ENCODE measurements at regions not wholly inside any gene's neighbourhood (a gene's known extent, or its start where the extent isn't known, plus 50 kb on each side); places are given as distances from the start of the nearest gene placed in this dataset.

GRCh38 chr15:59841036-59841435 lies 151.9 kb upstream of the BNIP2 start:
- DNase-seq: no peak
- no peak overlapping the region for H3K4me3 ChIP-seq
- peaks cover 0 to 27% (median 0%) of the 10 kb centered on the region in 7 donors for H3K27me3 ChIP-seq (replicated peaks in 1 of 7)
- H3K9me3 ChIP-seq: no peaks in the 10 kb centered on the region
- intact Hi-C loops (cut with DNase I; ENCODE audit: low total_unique reads): no loop called here
- 82 to 91% (median 90%) methylated on average over 4 of the region's 4 CpGs for WGBS, 5 donors
- H3K36me3 ChIP-seq: no peaks in the 10 kb centered on the region
- no peak for TF ChIP-seq POLR2A (IDR thresholded peaks at IDR 0.05)
- TF ChIP-seq, protein P1, sequence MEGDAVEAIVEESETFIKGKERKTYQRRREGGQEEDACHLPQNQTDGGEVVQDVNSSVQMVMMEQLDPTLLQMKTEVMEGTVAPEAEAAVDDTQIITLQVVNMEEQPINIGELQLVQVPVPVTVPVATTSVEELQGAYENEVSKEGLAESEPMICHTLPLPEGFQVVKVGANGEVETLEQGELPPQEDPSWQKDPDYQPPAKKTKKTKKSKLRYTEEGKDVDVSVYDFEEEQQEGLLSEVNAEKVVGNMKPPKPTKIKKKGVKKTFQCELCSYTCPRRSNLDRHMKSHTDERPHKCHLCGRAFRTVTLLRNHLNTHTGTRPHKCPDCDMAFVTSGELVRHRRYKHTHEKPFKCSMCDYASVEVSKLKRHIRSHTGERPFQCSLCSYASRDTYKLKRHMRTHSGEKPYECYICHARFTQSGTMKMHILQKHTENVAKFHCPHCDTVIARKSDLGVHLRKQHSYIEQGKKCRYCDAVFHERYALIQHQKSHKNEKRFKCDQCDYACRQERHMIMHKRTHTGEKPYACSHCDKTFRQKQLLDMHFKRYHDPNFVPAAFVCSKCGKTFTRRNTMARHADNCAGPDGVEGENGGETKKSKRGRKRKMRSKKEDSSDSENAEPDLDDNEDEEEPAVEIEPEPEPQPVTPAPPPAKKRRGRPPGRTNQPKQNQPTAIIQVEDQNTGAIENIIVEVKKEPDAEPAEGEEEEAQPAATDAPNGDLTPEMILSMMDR (IDR thresholded peaks at IDR 0.05 in 8 of 11, conservative IDR thresholded peaks at IDR 0.05 in 3 of 11): no peak
- no peak for TF ChIP-seq POLR2AphosphoS5 (IDR thresholded peaks at IDR 0.05)
- H3K27ac ChIP-seq: no peak overlapping the region
- peaks cover 0 to 4% (median 0%) of the 10 kb centered on the region in 6 donors for H3K4me1 ChIP-seq

- H3K27ac ChIP-seq: no peak overlapping the region
- TF ChIP-seq POLR2AphosphoS5 (IDR thresholded peaks at IDR 0.05) (no peak), POLR2A (IDR thresholded peaks at IDR 0.05) (no peak)
- TF ChIP-seq, protein P1 (IDR thresholded peaks at IDR 0.05 in 8 of 11, conservative IDR thresholded peaks at IDR 0.05 in 3 of 11): no peak
- H3K27me3 ChIP-seq (replicated peaks in 1 of 7): peaks cover 0 to 27% (median 0%) of the 10 kb centered on the region in 7 donors
- H3K36me3 ChIP-seq: no peaks in the 10 kb centered on the region
- WGBS, 5 donors: 79 to 89% (median 85%) methylated on average over 2 of the region's 2 CpGs
- no peak overlapping the region for H3K4me3 ChIP-seq
- intact Hi-C loops (cut with DNase I; ENCODE audit: low total_unique reads): no loop called here
- H3K9me3 ChIP-seq: no peaks in the 10 kb centered on the region
- DNase-seq: no peak
- H3K4me1 ChIP-seq: peaks cover 0 to 4% (median 0%) of the 10 kb centered on the region in 6 donors
Measured at GRCh38 chr15:59839906-59840305, 150.8 kb upstream of the BNIP2 start.

DNA sequence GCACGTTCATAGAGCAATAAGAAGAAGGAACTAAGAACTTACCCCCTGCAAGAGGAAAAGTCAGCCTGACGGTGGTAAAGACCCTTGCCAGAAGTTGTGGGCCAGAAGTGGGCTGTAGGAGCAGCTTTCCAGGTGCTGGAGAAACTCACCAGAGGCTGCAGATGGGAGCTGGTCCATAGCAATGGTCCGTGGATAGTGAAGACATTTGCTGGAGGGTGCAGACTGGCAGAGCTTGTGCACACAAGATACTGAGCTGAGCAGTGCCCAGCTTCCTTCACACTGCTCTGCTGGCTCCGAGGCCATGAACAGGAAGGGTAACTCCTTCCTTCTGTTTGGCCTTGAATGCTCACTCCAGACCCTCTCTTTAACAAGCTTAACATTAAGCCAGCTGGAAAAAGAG lies 149.8 kb upstream of the BNIP2 start:
- no peak for DNase-seq
- Histone ChIP-seq H3K4me3 (no peak overlapping the region), H3K4me1 (peaks cover 0 to 4% (median 0%) of the 10 kb centered on the region in 6 donors), H3K9me3 (no peaks in the 10 kb centered on the region), H3K27me3 (replicated peaks in 1 of 7) (peaks cover 0 to 17% (median 0%) of the 10 kb centered on the region in 7 donors), H3K36me3 (no peaks in the 10 kb centered on the region), H3K27ac (no peak overlapping the region)
- intact Hi-C loops (cut with DNase I; ENCODE audit: low total_unique reads): no loop called here
- no peak for TF ChIP-seq POLR2A (IDR thresholded peaks at IDR 0.05)
- TF ChIP-seq, protein P1 (IDR thresholded peaks at IDR 0.05 in 8 of 11, conservative IDR thresholded peaks at IDR 0.05 in 3 of 11): no peak
- no peak for TF ChIP-seq POLR2AphosphoS5 (IDR thresholded peaks at IDR 0.05)
- WGBS, 5 donors: 23 to 34% (median 24%) methylated on average over 4 of the region's 4 CpGs

GRCh38 chr15:59835776-59836175 lies 146.7 kb upstream of the BNIP2 start:
- Histone ChIP-seq H3K4me1 (peaks cover 0 to 4% (median 0%) of the 10 kb centered on the region in 6 donors), H3K27me3 (replicated peaks in 1 of 7) (peaks cover 0 to 10% (median 0%) of the 10 kb centered on the region in 7 donors), H3K27ac (no peak overlapping the region), H3K36me3 (no peaks in the 10 kb centered on the region), H3K9me3 (no peaks in the 10 kb centered on the region), H3K4me3 (no peak overlapping the region)
- TF ChIP-seq, protein P1 (IDR thresholded peaks at IDR 0.05 in 8 of 11, conservative IDR thresholded peaks at IDR 0.05 in 3 of 11): no peak
- TF ChIP-seq POLR2A (IDR thresholded peaks at IDR 0.05): no peak
- TF ChIP-seq POLR2AphosphoS5 (IDR thresholded peaks at IDR 0.05): no peak
- DNase-seq: no peak
- intact Hi-C loops (cut with DNase I; ENCODE audit: low total_unique reads): no loop called here
- 80 to 100% (median 89%) methylated on average over 1 of the region's 1 CpG for WGBS, 5 donors

Measured in spleen (tissue), 11 donors.